ENCODE measurements at regions not wholly inside any gene's neighbourhood (a gene's known extent, or its start where the extent isn't known, plus 50 kb on each side); places are given as distances from the start of the nearest gene placed in this dataset.

- Mint-ChIP-seq H3K4me1 (ENCODE audit: low read depth) (no peaks in the 10 kb centered on the region), H3K36me3 (ENCODE audit: low read depth) (no peaks in the 10 kb centered on the region), H3K27ac (no peak overlapping the region), H3K27me3 (no peaks in the 10 kb centered on the region), H3K9me3 (no peaks in the 10 kb centered on the region), H3K4me3 (no peak overlapping the region)
These were observed 226.1 kb downstream of the ANKRD50 start for GRCh38 chr4:124486423-124486822.

GRCh38 chr4:124487651-124488050, 224.9 kb downstream of the ANKRD50 start:
- no peak overlapping the region for H3K27ac Mint-ChIP-seq

GRCh38 chr4:124491361-124492145, 221.0 kb downstream of the ANKRD50 start:
- H3K27ac Mint-ChIP-seq, result no peak overlapping the region
- no peaks in the 10 kb centered on the region for H3K9me3 Mint-ChIP-seq
- H3K4me1 Mint-ChIP-seq (ENCODE audit: low read depth), result no peaks in the 10 kb centered on the region
- no peaks in the 10 kb centered on the region for H3K27me3 Mint-ChIP-seq
- H3K4me3 Mint-ChIP-seq, result no peak overlapping the region
- H3K36me3 Mint-ChIP-seq (ENCODE audit: low read depth), result no peaks in the 10 kb centered on the region

More at GRCh38 chr4:124487651-124488050, 224.9 kb downstream of the ANKRD50 start:
- Mint-ChIP-seq H3K9me3 (no peaks in the 10 kb centered on the region), H3K27me3 (no peaks in the 10 kb centered on the region), H3K36me3 (ENCODE audit: low read depth) (no peaks in the 10 kb centered on the region), H3K4me1 (ENCODE audit: low read depth) (no peaks in the 10 kb centered on the region), H3K4me3 (no peak overlapping the region)

DNA sequence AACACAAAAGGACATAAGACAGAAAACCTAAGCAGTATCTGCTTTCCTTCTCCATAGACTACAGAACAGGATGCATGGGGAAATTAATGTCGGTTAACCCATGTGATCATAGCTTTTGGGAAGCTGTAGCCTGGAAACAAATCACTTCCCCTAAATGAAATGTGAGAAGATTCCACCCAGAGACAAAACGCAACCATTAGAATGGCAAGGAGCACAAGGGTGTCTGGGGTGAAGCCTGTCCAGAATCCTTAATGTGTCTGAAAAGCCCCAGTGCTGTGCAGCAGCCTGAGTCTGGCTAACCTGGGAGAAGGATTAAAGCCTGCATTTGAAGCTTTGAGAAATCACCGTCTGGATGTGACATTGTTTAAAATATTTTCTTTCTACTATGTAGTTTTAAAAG, 213.3 kb downstream of the ANKRD50 start:
- Mint-ChIP-seq H3K27me3 (no peaks in the 10 kb centered on the region), H3K27ac (no peak overlapping the region), H3K9me3 (no peaks in the 10 kb centered on the region), H3K4me1 (ENCODE audit: low read depth) (no peaks in the 10 kb centered on the region), H3K36me3 (ENCODE audit: low read depth) (no peaks in the 10 kb centered on the region), H3K4me3 (no peak overlapping the region)

DNA sequence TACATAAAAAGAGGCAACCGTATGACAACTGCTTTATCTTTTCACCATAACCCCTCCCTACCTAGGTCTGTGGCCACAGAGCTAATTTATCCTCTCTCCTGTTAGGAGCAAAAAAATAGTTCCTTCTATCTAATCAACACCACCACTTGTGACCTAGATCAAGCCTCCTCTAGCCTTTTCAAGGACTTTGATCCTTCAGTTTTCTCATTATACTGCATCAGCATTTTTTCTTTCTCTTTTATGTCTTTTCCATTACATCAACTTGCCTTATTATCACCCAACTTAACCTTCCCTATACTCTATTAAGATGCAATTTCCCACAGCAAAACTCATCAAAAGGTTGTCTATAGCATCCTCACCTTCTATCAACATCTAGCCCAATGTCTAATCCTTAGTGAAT, 211.0 kb downstream of the ANKRD50 start:
- Mint-ChIP-seq H3K4me3 (no peak overlapping the region), H3K27me3 (no peaks in the 10 kb centered on the region), H3K9me3 (no peaks in the 10 kb centered on the region), H3K4me1 (ENCODE audit: low read depth) (no peaks in the 10 kb centered on the region), H3K27ac (no peak overlapping the region), H3K36me3 (ENCODE audit: low read depth) (no peaks in the 10 kb centered on the region)

- H3K27me3 Mint-ChIP-seq, result no peaks in the 10 kb centered on the region
- no peak overlapping the region for H3K27ac Mint-ChIP-seq
- H3K4me1 Mint-ChIP-seq (ENCODE audit: low read depth), result no peaks in the 10 kb centered on the region
- no peaks in the 10 kb centered on the region for H3K9me3 Mint-ChIP-seq
- H3K4me3 Mint-ChIP-seq, result no peak overlapping the region
- H3K36me3 Mint-ChIP-seq (ENCODE audit: low read depth), result no peaks in the 10 kb centered on the region
These were observed 208.1 kb downstream of the ANKRD50 start for GRCh38 chr4:124504431-124504830.

GRCh38 chr4:124505211-124505610, 207.3 kb downstream of the ANKRD50 start:
- Mint-ChIP-seq H3K27ac (no peak overlapping the region), H3K4me3 (no peak overlapping the region), H3K27me3 (no peaks in the 10 kb centered on the region), H3K9me3 (no peaks in the 10 kb centered on the region), H3K4me1 (ENCODE audit: low read depth) (no peaks in the 10 kb centered on the region), H3K36me3 (ENCODE audit: low read depth) (no peaks in the 10 kb centered on the region)

DNA sequence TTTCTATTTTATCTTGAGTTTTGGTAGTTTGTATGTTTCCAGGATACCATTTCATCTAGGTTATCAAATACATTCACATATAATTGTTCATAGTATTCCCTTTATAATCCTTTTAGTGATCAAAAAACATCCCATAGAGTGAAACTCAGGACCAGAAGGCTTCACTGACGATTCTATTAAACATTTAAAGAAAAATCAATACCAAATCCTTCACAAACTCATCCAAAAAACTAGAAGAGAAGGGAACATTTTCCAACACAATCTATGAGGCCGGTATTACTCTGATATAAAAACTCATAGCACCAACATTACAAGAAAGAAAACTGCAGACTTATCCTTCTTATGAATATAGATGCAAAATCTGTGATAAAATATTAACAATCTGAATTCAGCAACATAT, 203.4 kb downstream of the ANKRD50 start:
- Mint-ChIP-seq H3K27ac (no peak overlapping the region), H3K27me3 (no peaks in the 10 kb centered on the region), H3K36me3 (ENCODE audit: low read depth) (no peaks in the 10 kb centered on the region)

DNA sequence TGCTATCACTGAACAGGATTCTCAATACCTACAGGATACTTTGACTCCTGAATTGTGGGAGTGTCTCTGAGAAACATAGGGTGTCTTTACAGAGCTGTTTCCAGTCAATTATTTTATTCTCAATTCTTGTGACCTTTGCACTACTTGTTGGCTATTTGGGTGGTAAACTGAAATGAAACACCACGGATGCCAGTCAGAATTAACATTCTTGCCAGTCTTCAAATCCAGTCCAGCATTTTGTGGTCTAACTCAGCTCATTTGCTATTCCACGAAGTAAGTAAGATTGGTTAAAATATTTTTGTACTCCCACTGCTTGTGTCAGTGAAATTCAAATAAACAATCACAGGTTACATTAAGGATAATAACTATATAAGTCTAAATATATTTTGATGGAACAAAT, 197.9 kb downstream of the ANKRD50 start:
- no peak overlapping the region for H3K4me3 Mint-ChIP-seq
- H3K36me3 Mint-ChIP-seq (ENCODE audit: low read depth), result no peaks in the 10 kb centered on the region
- H3K4me1 Mint-ChIP-seq (ENCODE audit: low read depth), result no peaks in the 10 kb centered on the region
- H3K27ac Mint-ChIP-seq, result no peak overlapping the region
- H3K27me3 Mint-ChIP-seq, result no peaks in the 10 kb centered on the region
- peaks cover 4% of the 10 kb centered on the region for H3K9me3 Mint-ChIP-seq

More for the DNA sequence above, 203.4 kb downstream of the ANKRD50 start:
- Mint-ChIP-seq H3K4me1 (ENCODE audit: low read depth) (no peaks in the 10 kb centered on the region), H3K4me3 (no peak overlapping the region), H3K9me3 (no peaks in the 10 kb centered on the region)

GRCh38 chr4:124515591-124515990, 196.9 kb downstream of the ANKRD50 start:
- Mint-ChIP-seq H3K4me1 (ENCODE audit: low read depth) (no peaks in the 10 kb centered on the region), H3K27ac (no peak overlapping the region), H3K27me3 (no peaks in the 10 kb centered on the region), H3K4me3 (no peak overlapping the region), H3K9me3 (peaks cover 4% of the 10 kb centered on the region), H3K36me3 (ENCODE audit: low read depth) (no peaks in the 10 kb centered on the region)

GRCh38 chr4:124519196-124519595, 193.3 kb downstream of the ANKRD50 start:
- H3K4me3 Mint-ChIP-seq, result no peak overlapping the region
- H3K36me3 Mint-ChIP-seq (ENCODE audit: low read depth), result no peaks in the 10 kb centered on the region
- H3K27ac Mint-ChIP-seq, result no peak overlapping the region
- peaks cover 8% of the 10 kb centered on the region for H3K9me3 Mint-ChIP-seq
- H3K27me3 Mint-ChIP-seq, result no peaks in the 10 kb centered on the region
- H3K4me1 Mint-ChIP-seq (ENCODE audit: low read depth), result no peaks in the 10 kb centered on the region

- no peak overlapping the region for H3K4me3 Mint-ChIP-seq
- no peak overlapping the region for H3K27ac Mint-ChIP-seq
- H3K27me3 Mint-ChIP-seq, result no peaks in the 10 kb centered on the region
These were observed 188.7 kb downstream of the ANKRD50 start for GRCh38 chr4:124523816-124524215.

GRCh38 chr4:124525524-124525923, 187.0 kb downstream of the ANKRD50 start:
- H3K27me3 Mint-ChIP-seq, result no peaks in the 10 kb centered on the region
- no peak overlapping the region for H3K27ac Mint-ChIP-seq
- H3K4me1 Mint-ChIP-seq (ENCODE audit: low read depth), result no peaks in the 10 kb centered on the region
- H3K4me3 Mint-ChIP-seq, result no peak overlapping the region
- no peaks in the 10 kb centered on the region for H3K36me3 Mint-ChIP-seq (ENCODE audit: low read depth)
- peaks cover 4% of the 10 kb centered on the region for H3K9me3 Mint-ChIP-seq

More at GRCh38 chr4:124523816-124524215, 188.7 kb downstream of the ANKRD50 start:
- Mint-ChIP-seq H3K4me1 (ENCODE audit: low read depth) (no peaks in the 10 kb centered on the region), H3K36me3 (ENCODE audit: low read depth) (no peaks in the 10 kb centered on the region), H3K9me3 (peaks cover 4% of the 10 kb centered on the region)

DNA sequence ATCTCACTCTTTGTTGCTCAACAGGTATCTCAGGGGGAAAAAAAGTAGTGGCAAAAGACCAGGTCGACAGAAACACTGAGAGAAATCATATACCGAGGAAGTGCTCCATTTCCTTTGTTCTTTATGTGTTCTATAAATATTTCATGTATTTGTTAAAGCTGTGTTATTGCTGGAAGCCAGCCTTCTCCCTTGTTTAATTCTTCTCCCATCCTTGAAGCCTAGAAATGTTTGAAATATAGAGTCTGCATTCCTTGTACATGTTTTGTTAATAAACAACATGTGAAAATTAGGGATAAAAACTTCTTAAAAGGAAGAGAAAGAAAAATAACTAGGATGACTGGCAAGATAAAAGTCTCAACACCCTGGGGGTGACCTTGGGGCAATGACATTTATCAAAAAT, 186.2 kb downstream of the ANKRD50 start:
- no peaks in the 10 kb centered on the region for H3K4me1 Mint-ChIP-seq (ENCODE audit: low read depth)
- no peak overlapping the region for H3K4me3 Mint-ChIP-seq
- H3K9me3 Mint-ChIP-seq, result peaks cover 4% of the 10 kb centered on the region
- H3K27me3 Mint-ChIP-seq, result no peaks in the 10 kb centered on the region
- H3K27ac Mint-ChIP-seq, result no peak overlapping the region
- H3K36me3 Mint-ChIP-seq (ENCODE audit: low read depth), result no peaks in the 10 kb centered on the region

DNA sequence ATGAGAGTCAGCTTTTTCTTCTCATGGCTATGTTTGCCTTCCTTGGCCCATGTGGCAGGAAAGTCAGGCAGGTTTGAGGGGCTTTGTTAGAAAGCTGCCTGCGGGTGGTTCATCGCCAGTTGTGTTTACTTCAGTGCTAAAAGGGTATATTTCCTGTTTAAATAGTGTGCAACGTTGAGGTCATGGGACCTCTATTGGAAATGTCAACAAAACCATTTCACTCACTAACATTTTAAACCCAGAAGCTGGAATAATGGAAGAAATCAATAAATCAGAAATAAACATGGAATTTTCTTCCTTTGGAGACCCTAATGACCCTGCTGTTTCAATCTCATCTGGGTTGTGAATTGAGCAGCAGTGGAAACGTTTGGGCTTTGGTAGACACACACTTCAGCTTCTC, 185.8 kb downstream of the ANKRD50 start:
- H3K4me3 Mint-ChIP-seq, result no peak overlapping the region
- no peak overlapping the region for H3K27ac Mint-ChIP-seq
- H3K9me3 Mint-ChIP-seq, result peaks cover 4% of the 10 kb centered on the region
- no peaks in the 10 kb centered on the region for H3K27me3 Mint-ChIP-seq
- no peaks in the 10 kb centered on the region for H3K4me1 Mint-ChIP-seq (ENCODE audit: low read depth)
- no peaks in the 10 kb centered on the region for H3K36me3 Mint-ChIP-seq (ENCODE audit: low read depth)

GRCh38 chr4:124527364-124527763, 185.2 kb downstream of the ANKRD50 start:
- H3K36me3 Mint-ChIP-seq (ENCODE audit: low read depth), result no peaks in the 10 kb centered on the region
- H3K27me3 Mint-ChIP-seq, result no peaks in the 10 kb centered on the region
- H3K9me3 Mint-ChIP-seq, result peaks cover 4% of the 10 kb centered on the region
- no peak overlapping the region for H3K4me3 Mint-ChIP-seq
- H3K4me1 Mint-ChIP-seq (ENCODE audit: low read depth), result no peaks in the 10 kb centered on the region
- no peak overlapping the region for H3K27ac Mint-ChIP-seq

Data from stimulated activated naive CD8-positive, alpha-beta T cell treated with anti-CD3 and anti-CD28 coated beads, Interleukin-15, Interleukin-2, amounts not matched to agents 100 ng/mL and 50 ng/mL, for 24 hours (primary cell).